WTC11 (cell line): ENCODE measurements at regions not wholly inside any gene's neighbourhood (a gene's known extent, or its start where the extent isn't known, plus 50 kb on each side); places are given as distances from the start of the nearest gene placed in this dataset.
"Not testable (repeated sequence)": the region's sequence is repeated elsewhere in the genome, so short reads cannot be mapped to it uniquely, and the experiment has no call there.

Experiments used
- CBFB ChIP-seq: sonication (generic); formaldehyde crosslinking; IDR thresholded peaks from 2 replicates; pipeline ENCODE4 v1.8.1; 2022; ENCODE audit warnings: mild to moderate bottlenecking, low read depth, missing genetic modification reagents
- CREB1 ChIP-seq: sonication (generic); formaldehyde crosslinking; IDR thresholded peaks from 2 replicates; pipeline ENCODE4 v1.8.0; 2023; ENCODE audit warnings: mild to moderate bottlenecking, missing genetic modification reagents
- JUN ChIP-seq: sonication (generic); formaldehyde crosslinking; IDR thresholded peaks from 2 replicates; pipeline ENCODE4 v1.8.0; 2023; ENCODE audit warnings: mild to moderate bottlenecking, missing genetic modification reagents
- KAT7 ChIP-seq: sonication (generic); formaldehyde crosslinking; IDR thresholded peaks from 2 replicates; pipeline ENCODE4 v1.8.1; 2023; ENCODE audit warnings: missing genetic modification reagents, mild to moderate bottlenecking, borderline replicate concordance
- TF ChIP-seq, protein P1 (sequence below): sonication (generic); formaldehyde crosslinking; IDR thresholded peaks from 2 replicates; pipeline ENCODE4 v1.8.1; 2023; ENCODE audit warnings: mild to moderate bottlenecking, missing genetic modification reagents, moderate library complexity
- TF ChIP-seq, protein P2 (sequence below): fragments of 200-600 bp; IDR thresholded peaks from 2 replicates; pipeline ENCODE4 v1.8.0; 2022; ENCODE audit warnings: antibody characterized with exemption
- TF ChIP-seq, protein P3 (sequence below): sonication (generic); formaldehyde crosslinking; conservative IDR thresholded peaks from 2 replicates; pipeline ENCODE4 v1.8.1; 2022; ENCODE audit warnings: mild to moderate bottlenecking, missing genetic modification reagents
- TF ChIP-seq, protein P4 (sequence below): sonication (generic); formaldehyde crosslinking; IDR thresholded peaks from 2 replicates; pipeline ENCODE4 v1.8.0; 2022; ENCODE audit warnings: mild to moderate bottlenecking, missing genetic modification reagents
- TF ChIP-seq, protein P5 (sequence below): sonication (generic); formaldehyde crosslinking; conservative IDR thresholded peaks from 2 replicates; pipeline ENCODE4 v1.8.1; 2023; ENCODE audit warnings: mild to moderate bottlenecking, low read depth, missing genetic modification reagents, moderate library complexity

DNA sequence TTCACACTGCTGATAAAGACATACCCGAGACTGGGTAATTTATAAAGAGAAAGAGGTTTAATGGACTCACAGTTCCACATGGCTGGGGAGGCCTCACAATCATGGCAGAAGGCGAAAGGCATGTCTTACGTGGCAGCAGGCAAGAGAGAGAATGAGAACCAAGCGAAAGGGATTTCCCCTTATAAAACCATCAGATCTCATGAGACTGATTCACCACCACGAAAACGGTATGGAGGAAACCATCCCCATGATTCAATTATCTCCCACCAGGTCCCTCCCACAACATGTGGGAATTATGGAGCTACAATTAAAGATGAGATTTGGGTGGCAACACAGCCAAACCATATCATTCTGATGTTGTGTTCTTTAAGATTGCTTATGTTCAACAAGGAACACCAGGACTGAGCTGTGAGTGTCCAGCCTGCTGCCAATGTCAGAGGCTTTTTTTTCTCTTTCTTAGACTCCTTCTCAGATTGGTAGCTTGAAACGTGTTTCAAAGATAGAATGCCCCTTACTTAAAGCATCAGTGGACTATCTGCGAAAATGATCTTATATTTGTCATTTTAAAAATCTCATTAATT is 124.1 kb upstream of the TWIST2 start:
- TF ChIP-seq, protein P1, sequence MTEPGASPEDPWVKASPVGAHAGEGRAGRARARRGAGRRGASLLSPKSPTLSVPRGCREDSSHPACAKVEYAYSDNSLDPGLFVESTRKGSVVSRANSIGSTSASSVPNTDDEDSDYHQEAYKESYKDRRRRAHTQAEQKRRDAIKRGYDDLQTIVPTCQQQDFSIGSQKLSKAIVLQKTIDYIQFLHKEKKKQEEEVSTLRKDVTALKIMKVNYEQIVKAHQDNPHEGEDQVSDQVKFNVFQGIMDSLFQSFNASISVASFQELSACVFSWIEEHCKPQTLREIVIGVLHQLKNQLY (CRISPR knock-in tag): not testable (repeated sequence)
- not testable (repeated sequence) for TF ChIP-seq JUN, CBFB, CREB1, KAT7 (CRISPR knock-in tag)
- TF ChIP-seq, protein P2, sequence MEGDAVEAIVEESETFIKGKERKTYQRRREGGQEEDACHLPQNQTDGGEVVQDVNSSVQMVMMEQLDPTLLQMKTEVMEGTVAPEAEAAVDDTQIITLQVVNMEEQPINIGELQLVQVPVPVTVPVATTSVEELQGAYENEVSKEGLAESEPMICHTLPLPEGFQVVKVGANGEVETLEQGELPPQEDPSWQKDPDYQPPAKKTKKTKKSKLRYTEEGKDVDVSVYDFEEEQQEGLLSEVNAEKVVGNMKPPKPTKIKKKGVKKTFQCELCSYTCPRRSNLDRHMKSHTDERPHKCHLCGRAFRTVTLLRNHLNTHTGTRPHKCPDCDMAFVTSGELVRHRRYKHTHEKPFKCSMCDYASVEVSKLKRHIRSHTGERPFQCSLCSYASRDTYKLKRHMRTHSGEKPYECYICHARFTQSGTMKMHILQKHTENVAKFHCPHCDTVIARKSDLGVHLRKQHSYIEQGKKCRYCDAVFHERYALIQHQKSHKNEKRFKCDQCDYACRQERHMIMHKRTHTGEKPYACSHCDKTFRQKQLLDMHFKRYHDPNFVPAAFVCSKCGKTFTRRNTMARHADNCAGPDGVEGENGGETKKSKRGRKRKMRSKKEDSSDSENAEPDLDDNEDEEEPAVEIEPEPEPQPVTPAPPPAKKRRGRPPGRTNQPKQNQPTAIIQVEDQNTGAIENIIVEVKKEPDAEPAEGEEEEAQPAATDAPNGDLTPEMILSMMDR: not testable (repeated sequence)
- TF ChIP-seq, protein P3, sequence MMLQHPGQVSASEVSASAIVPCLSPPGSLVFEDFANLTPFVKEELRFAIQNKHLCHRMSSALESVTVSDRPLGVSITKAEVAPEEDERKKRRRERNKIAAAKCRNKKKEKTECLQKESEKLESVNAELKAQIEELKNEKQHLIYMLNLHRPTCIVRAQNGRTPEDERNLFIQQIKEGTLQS (CRISPR knock-in tag): not testable (repeated sequence)
- TF ChIP-seq, protein P4, sequence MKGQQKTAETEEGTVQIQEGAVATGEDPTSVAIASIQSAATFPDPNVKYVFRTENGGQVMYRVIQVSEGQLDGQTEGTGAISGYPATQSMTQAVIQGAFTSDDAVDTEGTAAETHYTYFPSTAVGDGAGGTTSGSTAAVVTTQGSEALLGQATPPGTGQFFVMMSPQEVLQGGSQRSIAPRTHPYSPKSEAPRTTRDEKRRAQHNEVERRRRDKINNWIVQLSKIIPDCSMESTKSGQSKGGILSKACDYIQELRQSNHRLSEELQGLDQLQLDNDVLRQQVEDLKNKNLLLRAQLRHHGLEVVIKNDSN (CRISPR knock-in tag): not testable (repeated sequence)
- TF ChIP-seq, protein P5, sequence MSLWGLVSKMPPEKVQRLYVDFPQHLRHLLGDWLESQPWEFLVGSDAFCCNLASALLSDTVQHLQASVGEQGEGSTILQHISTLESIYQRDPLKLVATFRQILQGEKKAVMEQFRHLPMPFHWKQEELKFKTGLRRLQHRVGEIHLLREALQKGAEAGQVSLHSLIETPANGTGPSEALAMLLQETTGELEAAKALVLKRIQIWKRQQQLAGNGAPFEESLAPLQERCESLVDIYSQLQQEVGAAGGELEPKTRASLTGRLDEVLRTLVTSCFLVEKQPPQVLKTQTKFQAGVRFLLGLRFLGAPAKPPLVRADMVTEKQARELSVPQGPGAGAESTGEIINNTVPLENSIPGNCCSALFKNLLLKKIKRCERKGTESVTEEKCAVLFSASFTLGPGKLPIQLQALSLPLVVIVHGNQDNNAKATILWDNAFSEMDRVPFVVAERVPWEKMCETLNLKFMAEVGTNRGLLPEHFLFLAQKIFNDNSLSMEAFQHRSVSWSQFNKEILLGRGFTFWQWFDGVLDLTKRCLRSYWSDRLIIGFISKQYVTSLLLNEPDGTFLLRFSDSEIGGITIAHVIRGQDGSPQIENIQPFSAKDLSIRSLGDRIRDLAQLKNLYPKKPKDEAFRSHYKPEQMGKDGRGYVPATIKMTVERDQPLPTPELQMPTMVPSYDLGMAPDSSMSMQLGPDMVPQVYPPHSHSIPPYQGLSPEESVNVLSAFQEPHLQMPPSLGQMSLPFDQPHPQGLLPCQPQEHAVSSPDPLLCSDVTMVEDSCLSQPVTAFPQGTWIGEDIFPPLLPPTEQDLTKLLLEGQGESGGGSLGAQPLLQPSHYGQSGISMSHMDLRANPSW: not testable (repeated sequence)
